ENCODE measurements at regions not wholly inside any gene's neighbourhood (a gene's known extent, or its start where the extent isn't known, plus 50 kb on each side); places are given as distances from the start of the nearest gene placed in this dataset.

- no peak for DNase-seq
These were observed 668.2 kb downstream of the CDH11 start for GRCh38 chr16:64453646-64454045.

DNA sequence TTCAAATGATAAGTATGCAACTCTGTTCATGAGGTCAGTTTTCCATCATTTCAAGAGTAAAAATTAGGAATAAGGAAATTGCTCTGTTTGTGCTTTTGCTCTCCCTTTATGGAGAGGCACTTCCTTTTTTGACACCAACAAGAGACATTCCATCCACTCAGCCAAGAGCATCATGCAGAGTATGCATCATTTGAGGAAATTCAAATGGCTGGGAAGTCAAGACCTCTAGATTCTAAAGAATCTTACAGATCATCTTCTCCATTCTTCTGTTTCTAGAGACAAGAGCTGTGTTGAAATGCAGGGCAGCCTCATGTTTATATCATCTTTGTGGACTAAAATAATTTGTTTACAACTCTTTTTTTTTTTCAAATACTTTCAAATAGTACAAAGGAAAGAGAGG is 669.4 kb downstream of the CDH11 start:
- DNase-seq: no peak

DNA sequence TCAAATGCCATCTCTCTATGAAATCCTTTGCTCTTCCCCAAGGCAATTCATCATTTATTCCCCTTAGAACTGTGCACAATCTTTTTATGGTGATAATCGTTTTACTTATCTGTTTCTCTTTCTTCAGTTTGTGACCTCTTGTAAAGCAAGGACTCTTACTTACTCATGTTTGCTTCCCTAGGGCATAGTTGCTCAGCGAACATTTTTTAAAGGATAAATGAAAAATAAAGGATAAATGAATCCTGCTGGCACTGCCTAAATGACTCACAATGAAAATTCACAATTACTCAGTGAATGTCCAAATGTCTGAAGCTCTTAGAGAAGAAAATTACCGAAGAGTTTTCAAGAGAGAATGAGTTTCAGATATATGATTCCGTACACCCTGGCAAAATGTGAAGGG is 671.7 kb downstream of the CDH11 start:
- no peak for DNase-seq

DNA sequence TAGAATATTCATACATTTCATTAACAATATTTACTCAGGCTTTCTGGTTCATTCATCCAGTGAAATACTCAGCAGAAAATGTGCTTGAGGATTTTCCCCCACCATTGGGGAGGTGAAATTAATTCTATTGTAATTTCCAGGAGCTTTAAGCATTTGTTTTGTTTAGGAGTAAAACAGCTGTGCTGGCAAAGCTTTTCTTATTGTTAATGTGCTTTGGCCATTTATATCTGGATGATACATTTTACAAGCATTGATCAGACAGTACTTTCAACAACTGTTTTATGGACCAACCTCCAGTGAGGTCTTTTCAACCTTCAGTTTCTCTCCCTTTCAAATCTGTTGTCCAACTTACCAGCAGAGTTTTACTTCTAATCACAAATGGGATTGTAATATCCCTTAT is 672.4 kb downstream of the CDH11 start:
- DNase-seq: no peak

- no peak for DNase-seq
These were observed 676.2 kb downstream of the CDH11 start for GRCh38 chr16:64445649-64446048.

GRCh38 chr16:64445245-64445644 is 676.6 kb downstream of the CDH11 start:
- DNase-seq: no peak

DNA sequence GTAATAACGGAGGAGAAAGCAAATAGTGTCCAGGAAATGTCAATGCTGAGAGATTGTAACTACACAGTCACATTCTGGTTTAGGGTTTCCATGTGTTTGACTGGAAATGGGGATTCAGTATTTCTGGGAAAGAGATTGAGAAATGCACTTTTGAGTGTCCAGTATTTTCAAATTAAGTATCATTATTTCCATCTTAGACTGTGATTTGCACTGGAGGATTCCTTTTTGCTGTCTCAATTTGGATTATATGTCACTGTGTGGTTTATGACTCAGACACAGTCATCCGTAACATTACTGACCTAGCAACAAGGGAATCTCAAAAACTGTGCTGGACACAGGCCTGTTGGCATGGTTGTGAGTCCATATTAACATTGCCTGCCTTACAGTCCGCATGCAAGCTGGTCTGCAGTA is 681.4 kb downstream of the CDH11 start:
- no peak for DNase-seq

GRCh38 chr16:64440005-64440404 is 681.9 kb downstream of the CDH11 start:
- DNase-seq: no peak

GRCh38 chr16:64437706-64438324 is 684.0 kb downstream of the CDH11 start:
- DNase-seq: no peak

GRCh38 chr16:64434526-64435069 is 687.3 kb downstream of the CDH11 start:
- no peak for DNase-seq

DNA sequence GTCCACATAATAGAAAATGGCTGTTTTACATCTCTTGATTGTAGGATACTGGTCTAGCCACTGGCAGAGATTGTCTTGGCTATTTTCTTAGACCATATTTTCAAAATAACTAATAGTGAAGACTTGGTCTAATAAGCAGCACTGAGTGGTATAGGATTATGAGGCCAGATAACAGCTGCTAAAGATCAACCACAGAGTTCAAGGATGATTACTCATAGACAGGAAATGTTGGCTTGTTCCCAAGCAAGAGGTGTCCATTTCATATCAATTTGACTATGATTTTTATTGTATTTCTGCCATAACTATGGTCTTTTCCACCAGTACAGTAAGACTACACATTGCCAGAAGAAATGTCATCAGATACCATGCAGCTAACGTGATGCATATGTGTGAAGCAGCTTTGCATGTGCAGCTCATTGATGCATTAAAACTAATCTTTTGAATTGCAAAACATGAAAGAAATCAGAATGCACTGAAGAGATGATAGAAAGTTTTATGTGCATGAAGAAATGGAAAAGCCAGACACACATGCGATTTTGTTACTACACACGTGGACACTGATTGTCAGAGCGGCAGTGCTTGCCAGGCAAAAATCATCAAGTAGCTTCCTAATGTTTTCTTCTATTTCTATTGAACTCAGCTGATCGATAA is 693.3 kb downstream of the CDH11 start:
- no peak for DNase-seq

DNA sequence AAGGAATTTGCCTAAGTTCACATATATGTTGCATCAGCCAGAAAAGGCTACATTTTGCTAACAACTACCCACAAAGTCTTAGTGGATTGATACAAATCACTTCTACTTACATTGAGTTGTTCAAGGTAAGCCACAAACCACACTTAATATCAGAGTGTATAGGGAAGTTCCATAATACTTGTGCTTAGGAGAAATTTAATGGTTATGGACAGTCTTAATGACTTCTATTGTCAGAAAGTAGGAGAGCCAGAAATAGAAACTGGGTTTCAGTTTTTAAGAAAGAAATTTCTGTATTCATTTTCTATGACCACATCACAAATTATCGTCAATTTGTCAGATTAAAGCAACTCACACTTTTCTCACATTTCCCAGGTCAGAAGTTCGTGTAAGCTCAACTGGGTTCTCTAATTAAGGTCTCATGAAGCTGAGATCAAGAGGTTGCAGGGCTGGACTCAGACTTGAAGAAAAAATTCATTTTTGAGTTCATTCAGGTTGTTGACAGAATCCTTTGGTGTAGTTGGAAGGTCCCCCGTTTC is 695.7 kb downstream of the CDH11 start:
- no peak for DNase-seq

DNA sequence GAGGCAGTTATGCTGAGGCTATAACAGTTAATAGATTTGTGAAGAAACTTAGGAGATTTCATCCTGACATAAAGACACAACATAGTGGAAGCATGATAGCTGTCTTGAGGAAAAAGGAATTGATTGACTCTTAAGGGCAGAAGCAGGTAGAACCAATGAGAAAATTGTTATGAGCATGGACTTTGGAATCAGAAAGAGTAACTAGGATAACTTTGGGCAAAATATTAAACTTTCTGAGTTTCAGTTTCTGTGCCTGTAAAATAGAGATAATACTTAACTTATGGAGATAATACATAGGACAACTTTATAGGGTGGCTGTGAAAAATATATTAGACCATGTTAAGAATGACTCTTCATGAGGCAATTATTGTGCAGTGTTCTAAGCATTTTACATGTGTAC is 696.5 kb downstream of the CDH11 start:
- no peak for DNase-seq

DNA sequence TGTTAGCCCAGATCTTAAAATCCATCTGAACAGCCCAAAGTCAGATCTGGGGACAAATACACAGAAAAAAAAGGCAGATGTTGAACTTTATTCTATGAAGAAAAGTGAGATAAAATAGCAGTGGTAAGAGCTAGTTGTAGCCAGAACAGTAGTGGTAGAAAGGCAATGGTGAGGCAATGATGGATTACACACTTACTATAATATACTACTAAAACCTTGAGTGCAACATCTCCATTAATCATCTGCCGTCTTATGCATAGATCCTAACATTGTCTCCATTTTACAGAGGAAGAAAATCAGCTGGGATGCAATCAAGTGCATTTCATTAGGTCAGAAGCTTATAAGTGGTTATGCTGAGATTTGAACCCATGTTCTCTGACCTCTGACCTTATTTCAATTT is 699.6 kb downstream of the CDH11 start:
- no peak for DNase-seq

GRCh38 chr16:64421515-64421914 is 700.3 kb downstream of the CDH11 start:
- no peak for DNase-seq

GRCh38 chr16:64419832-64420231 is 702.0 kb downstream of the CDH11 start:
- DNase-seq: no peak

DNA sequence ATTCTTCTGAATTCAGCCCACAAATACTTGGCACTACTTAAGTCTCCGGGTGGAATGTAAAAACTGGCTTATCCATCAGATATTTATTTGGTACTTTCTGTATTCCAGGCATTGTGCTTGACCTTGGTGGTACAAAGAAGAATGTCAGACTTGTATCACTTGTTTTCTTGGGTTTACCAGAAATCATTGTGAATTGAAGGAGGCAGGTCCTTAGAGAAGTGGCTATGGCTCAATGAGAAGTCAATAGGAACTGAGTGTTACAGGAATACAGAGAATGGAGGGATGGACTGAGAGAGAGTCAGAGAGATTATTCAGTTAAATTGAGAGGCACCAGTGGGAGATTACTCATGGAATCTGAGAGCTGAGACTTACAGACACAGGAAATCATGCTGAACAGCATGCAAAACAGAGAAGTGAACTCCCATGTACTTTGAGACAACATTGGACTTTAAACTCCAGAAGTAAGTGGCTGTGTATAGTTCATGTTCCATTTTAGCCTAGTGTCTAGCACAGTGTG is 704.1 kb downstream of the CDH11 start:
- DNase-seq: no peak

DNA sequence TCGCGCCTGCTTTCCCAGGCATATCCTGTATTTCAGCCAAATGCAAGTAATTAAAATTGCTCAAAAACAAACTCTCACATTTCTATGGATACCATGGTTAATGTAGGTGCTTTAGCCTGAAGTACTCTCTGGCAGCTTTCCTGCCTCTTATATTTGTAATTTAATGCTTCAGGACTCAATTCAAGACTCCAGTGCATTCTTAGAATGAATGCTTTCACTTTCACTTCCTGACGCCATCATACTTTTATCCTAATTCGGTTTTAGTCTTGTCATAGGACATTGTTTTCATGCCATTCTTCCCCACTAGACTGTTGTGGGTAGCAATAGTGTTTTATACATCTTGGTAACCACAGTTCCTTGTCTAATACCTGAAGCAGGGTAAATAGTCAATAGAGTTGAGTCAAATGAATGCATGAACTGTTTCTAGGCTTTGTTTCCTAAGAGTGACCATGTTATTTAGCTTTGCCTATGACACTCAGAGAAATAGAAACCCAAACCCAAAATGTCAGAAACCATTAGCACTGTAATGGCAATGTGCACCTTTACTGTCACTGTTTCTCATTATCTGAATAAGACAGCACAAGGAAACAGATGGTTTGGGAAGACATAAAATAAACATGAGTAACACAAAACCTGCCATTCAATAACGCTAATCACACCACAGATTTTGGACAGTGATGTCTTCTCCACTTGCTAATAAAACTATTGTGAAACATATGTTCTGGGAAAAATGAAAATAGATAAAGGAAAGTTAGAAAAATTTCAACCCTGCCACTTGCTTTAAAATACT is 705.5 kb downstream of the CDH11 start:
- DNase-seq: no peak

- no peak for DNase-seq
These were observed 709.1 kb downstream of the CDH11 start for GRCh38 chr16:64412578-64413280.

- DNase-seq: no peak
These were observed 711.6 kb downstream of the CDH11 start for GRCh38 chr16:64410306-64410705.

- no peak for DNase-seq
These were observed 712.1 kb downstream of the CDH11 start for GRCh38 chr16:64409783-64410210.

GRCh38 chr16:64408699-64409098 is 713.2 kb downstream of the CDH11 start:
- no peak for DNase-seq

DNA sequence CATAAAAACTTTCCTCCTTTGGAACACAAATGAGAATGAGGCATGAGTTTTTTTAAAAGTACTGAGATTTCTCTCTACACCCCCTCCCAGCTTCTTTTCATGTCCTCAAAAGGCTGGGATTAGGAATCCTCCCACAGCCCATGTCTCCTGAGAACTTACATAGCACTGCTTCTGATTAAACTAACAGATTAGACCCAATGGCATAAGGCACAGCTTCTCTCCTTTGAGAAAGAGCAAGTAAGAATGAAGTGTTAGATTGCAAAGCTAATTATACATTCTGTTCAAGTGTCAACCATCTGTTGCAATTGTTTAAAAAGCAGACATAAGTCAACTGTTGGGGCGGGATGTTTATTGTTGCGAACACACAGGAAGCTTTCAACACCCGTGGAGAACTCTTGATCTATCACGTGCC is 715.1 kb downstream of the CDH11 start:
- DNase-seq: no peak

Measured in activated naive CD4-positive, alpha-beta T cell treated with Interleukin-2 at 50 U/mL for 16 hours (primary cell).